Endodermal cell (in vitro differentiated cells): ENCODE measurements at regions not wholly inside any gene's neighbourhood (a gene's known extent, or its start where the extent isn't known, plus 50 kb on each side); places are given as distances from the start of the nearest gene placed in this dataset.
"Not testable (repeated sequence)": the region's sequence is repeated elsewhere in the genome, so short reads cannot be mapped to it uniquely, and the experiment has no call there.

ENCODE experiments used
- DNase-seq: peaks from one replicate; pipeline ENCODE4 v3.0.0-alpha.2; 2017
- H3K27ac ChIP-seq: 2 replicates; pipeline ENCODE4 v1.5.1; 2013; ENCODE audit warnings: mild to moderate bottlenecking, low read depth, low read length, moderate library complexity
- H3K27me3 ChIP-seq: 2 replicates; pipeline ENCODE4 v1.6.1; 2013; ENCODE audit warnings: mild to moderate bottlenecking, low read length, moderate library complexity; ENCODE audit not compliant: insufficient read depth, control insufficient read depth, poor library complexity, severe bottlenecking
- H3K36me3 ChIP-seq: 2 replicates; pipeline ENCODE4 v1.7.0; 2013; ENCODE audit warnings: mild to moderate bottlenecking, low read length, moderate library complexity; ENCODE audit not compliant: control insufficient read depth, insufficient read depth
- H3K4me1 ChIP-seq: one replicate; pipeline ENCODE4 v1.7.0; 2013; ENCODE audit warnings: low read length; ENCODE audit not compliant: control insufficient read depth, insufficient read depth
- H3K4me3 ChIP-seq: 2 replicates; pipeline ENCODE4 v1.5.1; 2013; ENCODE audit warnings: mild to moderate bottlenecking, low read length, moderate library complexity
- H3K9ac ChIP-seq: 2 replicates; pipeline ENCODE4 v1.6.1; 2013; ENCODE audit warnings: mild to moderate bottlenecking, low read length, moderate library complexity; ENCODE audit not compliant: poor library complexity, severe bottlenecking; ENCODE audit errors: extremely low read depth
- H3K9me3 ChIP-seq: 2 replicates; pipeline ENCODE4 v1.6.1; 2013; ENCODE audit warnings: mild to moderate bottlenecking, low read length, moderate library complexity; ENCODE audit not compliant: control insufficient read depth
- H3K27ac Mint-ChIP-seq: 2 replicates; pipeline ENCODE4 v1.8.0; 2020; ENCODE audit warnings: mixed read lengths
- H3K27me3 Mint-ChIP-seq: 2 replicates; pipeline ENCODE4 v1.8.0; 2021; ENCODE audit warnings: mild to moderate bottlenecking, mixed read lengths; ENCODE audit not compliant: insufficient read depth
- H3K36me3 Mint-ChIP-seq: 2 replicates; pipeline ENCODE4 v1.8.0; 2020; ENCODE audit warnings: low read depth, mixed read lengths
- H3K4me1 Mint-ChIP-seq: 2 replicates; pipeline ENCODE4 v1.8.0; 2020; ENCODE audit warnings: mixed read lengths
- H3K4me3 Mint-ChIP-seq: 2 replicates; pipeline ENCODE4 v1.8.0; 2020; ENCODE audit warnings: mild to moderate bottlenecking, moderate library complexity, mixed read lengths
- H3K9me3 Mint-ChIP-seq: 2 replicates; pipeline ENCODE4 v1.8.0; 2020; ENCODE audit warnings: mild to moderate bottlenecking, mixed read lengths
- WGBS, 2 experiments: methylation state at CpG; one replicate each; pipeline versions ENCODE4 v1.1.5 to v1.1.7; 2013; ENCODE audit warnings: missing lambda C conversion rate in 2 of 2, mixed read lengths in 1 of 2; ENCODE audit not compliant: insufficient coverage in 1 of 2, insufficient read length in 1 of 2; 5-methylcytosine and 5-hydroxymethylcytosine counted together
- TF ChIP-seq, protein P1 (sequence below): fragments of 200-600 bp; sonication (generic); conservative IDR thresholded peaks from 2 replicates; pipeline ENCODE4 v1.5.0; 2021; ENCODE audit warnings: antibody characterized with exemption, mild to moderate bottlenecking

DNA sequence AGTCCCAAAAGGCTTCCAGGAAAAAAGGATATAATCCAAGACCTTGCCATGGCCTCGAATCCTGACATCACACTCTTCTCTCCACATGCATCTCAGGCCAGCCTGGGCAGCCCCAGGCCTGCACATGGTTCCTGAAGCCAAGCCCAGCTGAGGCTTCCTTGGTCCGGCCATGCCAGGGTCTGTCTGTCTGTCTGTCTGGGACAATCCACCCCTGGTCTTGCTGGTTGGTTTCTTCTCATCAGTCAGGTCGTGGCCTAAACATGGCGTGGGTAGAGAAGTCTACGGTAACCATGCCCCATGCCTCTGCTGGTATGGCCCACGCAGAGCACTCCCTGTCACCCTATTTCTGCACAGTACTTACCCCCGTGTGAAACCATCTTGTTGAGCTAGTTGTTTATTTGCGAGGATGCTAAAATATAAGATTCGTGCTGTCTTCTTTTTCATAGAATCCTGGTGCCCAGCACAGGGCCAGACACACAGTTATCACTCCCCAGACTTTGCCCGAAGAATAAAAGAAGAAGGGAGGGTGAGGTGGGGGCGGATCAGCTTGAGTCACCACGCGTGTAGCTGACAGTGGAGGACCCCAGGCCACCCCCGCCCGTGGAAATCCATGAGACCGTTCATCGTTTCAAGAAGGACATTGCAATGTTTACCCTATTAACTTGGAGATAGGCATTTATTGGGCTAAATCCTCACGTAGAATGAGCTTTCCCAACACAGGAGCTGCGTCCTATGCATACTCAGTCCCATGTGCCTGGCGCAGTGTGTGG lies 107.2 kb downstream of the RNASET2 start:
- no peaks in the 10 kb centered on the region for H3K36me3 ChIP-seq
- H3K4me3 ChIP-seq, result no peak overlapping the region
- no peak overlapping the region for H3K9ac ChIP-seq
- TF ChIP-seq, protein P1, sequence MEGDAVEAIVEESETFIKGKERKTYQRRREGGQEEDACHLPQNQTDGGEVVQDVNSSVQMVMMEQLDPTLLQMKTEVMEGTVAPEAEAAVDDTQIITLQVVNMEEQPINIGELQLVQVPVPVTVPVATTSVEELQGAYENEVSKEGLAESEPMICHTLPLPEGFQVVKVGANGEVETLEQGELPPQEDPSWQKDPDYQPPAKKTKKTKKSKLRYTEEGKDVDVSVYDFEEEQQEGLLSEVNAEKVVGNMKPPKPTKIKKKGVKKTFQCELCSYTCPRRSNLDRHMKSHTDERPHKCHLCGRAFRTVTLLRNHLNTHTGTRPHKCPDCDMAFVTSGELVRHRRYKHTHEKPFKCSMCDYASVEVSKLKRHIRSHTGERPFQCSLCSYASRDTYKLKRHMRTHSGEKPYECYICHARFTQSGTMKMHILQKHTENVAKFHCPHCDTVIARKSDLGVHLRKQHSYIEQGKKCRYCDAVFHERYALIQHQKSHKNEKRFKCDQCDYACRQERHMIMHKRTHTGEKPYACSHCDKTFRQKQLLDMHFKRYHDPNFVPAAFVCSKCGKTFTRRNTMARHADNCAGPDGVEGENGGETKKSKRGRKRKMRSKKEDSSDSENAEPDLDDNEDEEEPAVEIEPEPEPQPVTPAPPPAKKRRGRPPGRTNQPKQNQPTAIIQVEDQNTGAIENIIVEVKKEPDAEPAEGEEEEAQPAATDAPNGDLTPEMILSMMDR, result no peak
- Mint-ChIP-seq H3K27ac (no peak overlapping the region), H3K9me3 (peaks cover 6% of the 10 kb centered on the region), H3K36me3 (peaks cover 7% of the 10 kb centered on the region), H3K4me1 (peaks cover 12% of the 10 kb centered on the region), H3K4me3 (no peak overlapping the region), H3K27me3 (peaks cover 3% of the 10 kb centered on the region)
- no peak overlapping the region for H3K27ac ChIP-seq
- WGBS, 2 experiments, result 94 to 97% methylated on average over 14 to 20 of the region's 20 CpGs
- no peak for DNase-seq
- no peaks in the 10 kb centered on the region for H3K4me1 ChIP-seq
- H3K27me3 ChIP-seq, result no peaks in the 10 kb centered on the region
- no peaks in the 10 kb centered on the region for H3K9me3 ChIP-seq

DNA sequence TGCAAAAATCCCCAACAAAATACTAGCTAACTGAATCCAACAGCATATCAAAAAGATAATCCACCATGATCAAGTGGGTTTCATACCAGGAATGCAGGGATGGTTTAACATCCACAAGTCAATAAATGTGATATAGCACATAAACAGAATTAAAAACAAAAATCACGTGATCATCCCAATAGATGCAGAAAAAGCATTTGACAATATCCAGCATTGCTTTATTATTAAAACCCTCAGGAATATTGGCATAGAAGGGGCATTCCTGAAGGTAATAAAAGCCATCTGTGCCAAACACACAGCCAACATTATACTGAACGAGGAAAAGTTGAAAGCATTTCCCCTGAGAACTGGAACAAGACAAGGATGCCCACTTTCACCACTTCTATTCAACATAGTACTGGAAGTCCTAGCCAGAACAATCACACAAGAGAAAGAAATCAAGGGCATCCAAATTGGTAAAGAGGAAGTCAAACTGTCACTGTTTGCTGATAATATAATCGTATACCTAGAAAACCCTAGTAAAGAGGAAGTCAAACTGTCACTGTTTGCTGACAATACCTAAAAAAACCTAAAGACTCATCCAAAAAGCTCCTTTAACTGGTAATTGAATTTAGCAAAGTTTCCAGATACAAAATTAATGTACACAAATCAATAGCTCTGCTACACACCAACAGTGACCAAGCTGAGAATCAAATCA lies 109.8 kb downstream of the RNASET2 start:
- not testable (repeated sequence) for H3K27me3 Mint-ChIP-seq, H3K4me1 ChIP-seq, H3K27me3 ChIP-seq, H3K27ac Mint-ChIP-seq, H3K9me3 Mint-ChIP-seq, H3K9me3 ChIP-seq, H3K27ac ChIP-seq, H3K4me3 Mint-ChIP-seq, DNase-seq, H3K36me3 Mint-ChIP-seq, H3K9ac ChIP-seq, H3K36me3 ChIP-seq, H3K4me3 ChIP-seq
- 92 to 100% methylated on average over 1 to 3 of the region's 3 CpGs for WGBS, 2 experiments
- peaks cover 22% of the 10 kb centered on the region for H3K4me1 Mint-ChIP-seq

DNA sequence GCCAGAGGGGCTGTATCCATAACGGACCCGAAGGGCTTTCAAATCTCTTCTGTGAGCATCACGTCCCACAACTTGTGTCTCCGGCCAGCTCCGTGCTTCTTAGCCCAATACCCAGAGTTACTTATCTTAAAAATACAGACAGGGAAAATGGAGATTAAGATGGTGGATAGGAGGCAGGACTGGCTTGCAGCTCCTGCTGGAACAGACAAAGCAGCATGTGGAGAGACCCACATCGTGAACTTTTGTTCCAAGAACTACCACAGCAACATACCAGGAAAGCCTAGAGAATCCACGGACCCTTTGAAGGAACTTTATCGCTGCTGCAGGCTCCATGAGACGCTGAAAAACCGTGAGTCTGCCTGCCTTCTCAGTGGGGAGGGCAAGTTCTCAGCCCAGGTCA lies 113.7 kb downstream of the RNASET2 start:
- Histone ChIP-seq H3K4me1 (no peaks in the 10 kb centered on the region), H3K27me3 (no peaks in the 10 kb centered on the region), H3K4me3 (no peak overlapping the region), H3K9me3 (no peaks in the 10 kb centered on the region), H3K27ac (no peak overlapping the region), H3K9ac (no peak overlapping the region), H3K36me3 (no peaks in the 10 kb centered on the region)
- peaks cover under 1% of the 10 kb centered on the region for H3K36me3 Mint-ChIP-seq
- H3K27me3 Mint-ChIP-seq, result peaks cover 3% of the 10 kb centered on the region
- 92 to 98% methylated on average over 6 to 10 of the region's 10 CpGs for whole genome bisulfite sequencing, 2 experiments
- no peak overlapping the region for H3K27ac Mint-ChIP-seq
- DNase-seq, result no peak
- H3K4me3 Mint-ChIP-seq, result no peak overlapping the region
- TF ChIP-seq, protein P1, result no peak
- H3K4me1 Mint-ChIP-seq, result peaks cover 22% of the 10 kb centered on the region
- peaks cover under 1% of the 10 kb centered on the region for H3K9me3 Mint-ChIP-seq
